T1000 (cell line): ENCODE measurements at regions not wholly inside any gene's neighbourhood (a gene's known extent, or its start where the extent isn't known, plus 50 kb on each side); places are given as distances from the start of the nearest gene placed in this dataset.

ENCODE experiments used
- DNase-seq: peaks from one replicate; lab custom pipeline; 2025; ENCODE audit warnings: mixed read lengths; lab: John Stamatoyannopoulos, UW

- no peak for DNase-seq
These were observed 313.8 kb downstream of the ZPLD1 start for GRCh38 chr3:102748646-102749045.

DNA sequence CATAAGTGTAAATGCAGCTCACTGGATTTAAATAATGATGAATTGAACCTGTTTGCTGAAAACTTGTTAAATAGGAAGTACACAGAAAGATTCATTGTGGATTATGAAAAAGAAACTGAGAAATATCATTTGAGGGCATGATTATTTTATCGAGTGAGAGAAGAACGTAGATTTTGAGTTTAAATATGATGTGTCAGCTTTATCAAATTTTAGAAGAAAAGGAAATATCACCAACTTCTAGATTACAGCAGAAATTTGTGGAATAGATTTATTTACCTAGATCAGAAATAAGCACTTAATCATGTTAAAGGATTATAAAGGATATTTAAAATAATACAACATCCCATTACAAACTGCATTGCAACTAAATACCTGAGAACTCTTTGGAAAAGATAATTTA lies 315.5 kb downstream of the ZPLD1 start:
- DNase-seq: no peak

DNA sequence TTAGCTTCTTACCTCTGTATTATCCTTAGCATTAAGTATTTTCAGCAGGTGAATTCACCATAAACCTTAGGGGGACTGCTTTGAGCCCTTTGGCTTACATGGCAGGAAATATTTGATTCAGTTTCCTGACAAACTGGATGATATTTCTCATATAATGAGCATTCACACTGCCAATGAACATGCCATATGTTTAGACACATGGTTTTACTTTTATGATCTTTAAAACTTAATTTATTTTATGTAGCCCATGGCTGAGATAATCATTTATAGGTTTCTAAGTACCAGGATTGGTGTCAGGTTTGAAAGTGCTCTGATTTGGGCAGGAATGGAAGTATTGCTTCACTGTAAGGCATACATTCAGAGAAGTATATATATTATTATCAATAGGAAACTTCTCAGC lies 319.1 kb downstream of the ZPLD1 start:
- no peak for DNase-seq

DNA sequence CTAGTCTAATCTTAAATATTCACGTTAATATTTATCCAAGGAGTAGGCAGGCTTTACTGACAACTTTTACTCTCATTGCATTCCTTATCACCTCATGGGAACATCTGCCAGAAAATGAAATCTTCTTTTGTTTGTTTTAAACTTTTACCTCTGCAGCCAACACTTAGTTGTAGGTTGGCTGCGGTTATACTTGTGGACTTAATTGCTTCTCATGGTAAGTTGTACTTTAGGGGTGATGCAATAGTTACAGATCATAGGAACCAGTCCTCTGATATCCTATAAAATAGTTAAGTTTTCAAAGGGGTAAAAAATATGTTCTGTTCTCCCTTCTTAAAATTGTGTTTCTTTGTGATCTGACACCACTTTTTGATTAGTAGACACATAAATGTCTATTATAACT lies 321.9 kb downstream of the ZPLD1 start:
- no peak for DNase-seq

DNA sequence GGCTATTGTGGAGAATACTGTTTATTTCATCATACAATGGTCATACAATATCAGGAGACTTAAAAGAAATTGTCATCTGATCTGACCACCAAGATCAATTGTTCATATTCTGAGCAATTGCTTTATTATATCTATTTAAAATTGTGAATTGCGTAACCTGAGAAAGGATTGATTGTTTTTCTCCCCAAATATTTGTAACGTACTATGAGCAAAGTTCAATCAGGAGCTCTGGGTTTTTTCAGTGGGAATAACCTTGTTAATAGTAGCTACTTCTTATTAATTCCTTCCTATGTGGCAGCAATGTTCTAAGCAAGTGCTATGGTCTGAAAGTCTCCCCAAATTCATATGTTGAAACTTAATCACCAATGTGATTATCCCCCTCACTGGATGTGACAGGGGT lies 323.1 kb downstream of the ZPLD1 start:
- DNase-seq: no peak

GRCh38 chr3:102761766-102762165 lies 327.0 kb downstream of the ZPLD1 start:
- no peak for DNase-seq

GRCh38 chr3:102790747-102791325 lies 356.0 kb downstream of the ZPLD1 start:
- no peak for DNase-seq

DNA sequence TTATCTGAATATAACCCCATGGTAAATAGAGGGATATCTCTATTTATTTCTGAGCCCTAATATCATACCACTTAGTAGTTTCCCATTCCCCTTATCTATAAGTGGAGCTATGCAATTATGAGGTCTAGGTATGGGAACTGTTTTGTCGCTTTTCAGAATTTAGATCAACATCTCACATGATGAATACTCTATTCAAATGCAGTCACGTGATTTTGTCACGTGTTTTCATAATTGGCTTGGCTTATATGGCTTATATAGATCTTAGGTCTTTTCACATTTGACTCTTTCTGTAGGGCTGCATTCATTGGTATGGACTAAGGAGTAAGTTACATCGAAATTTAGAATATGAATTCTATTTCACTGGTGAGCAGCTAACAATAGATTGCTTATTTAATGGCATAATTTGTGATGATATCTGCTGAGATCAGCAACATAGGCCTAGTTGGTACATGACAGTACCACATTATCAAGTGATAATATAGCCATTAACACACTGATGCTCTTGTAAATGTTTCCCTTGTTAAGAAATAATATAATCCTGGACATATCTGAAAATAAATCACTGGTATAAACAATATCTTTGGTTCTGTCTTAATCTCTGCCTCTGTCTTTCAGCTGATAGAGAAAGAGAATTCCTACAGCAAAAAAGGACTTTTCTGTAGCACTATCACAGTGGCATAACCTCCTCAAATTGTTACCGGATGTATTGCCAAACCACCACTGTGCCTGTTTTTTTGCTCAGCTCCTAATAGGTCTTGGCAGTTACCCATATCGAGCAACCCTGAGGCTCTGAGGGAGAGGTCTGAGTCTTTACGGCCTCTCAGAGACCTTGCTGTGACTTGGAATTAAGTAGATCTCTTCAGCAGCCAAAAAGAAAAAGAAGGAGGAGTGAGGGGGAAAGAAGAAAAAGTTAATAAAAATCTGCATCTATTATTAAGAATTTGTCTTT lies 357.1 kb downstream of the ZPLD1 start:
- peak; percentile 25 for DNase-seq

DNA sequence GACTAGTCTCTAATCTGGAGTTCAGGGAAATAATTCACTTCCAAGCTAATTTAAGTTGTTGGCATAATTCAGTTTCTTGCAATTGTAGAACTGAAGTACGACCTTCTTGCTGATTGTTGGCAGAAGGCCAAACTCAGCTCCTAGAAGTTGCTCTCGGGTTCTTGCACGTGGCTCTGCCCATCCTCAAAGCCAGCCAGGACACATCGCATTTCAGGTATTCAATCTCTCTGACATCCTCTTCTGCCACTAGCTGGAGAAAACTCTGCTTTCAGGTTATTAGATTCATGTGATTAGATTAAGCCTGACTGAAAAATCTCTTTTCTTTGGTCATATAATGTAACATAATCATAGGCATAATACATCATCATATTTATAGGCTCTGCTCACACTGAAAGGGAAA lies 362.0 kb downstream of the ZPLD1 start:
- DNase-seq: no peak

DNA sequence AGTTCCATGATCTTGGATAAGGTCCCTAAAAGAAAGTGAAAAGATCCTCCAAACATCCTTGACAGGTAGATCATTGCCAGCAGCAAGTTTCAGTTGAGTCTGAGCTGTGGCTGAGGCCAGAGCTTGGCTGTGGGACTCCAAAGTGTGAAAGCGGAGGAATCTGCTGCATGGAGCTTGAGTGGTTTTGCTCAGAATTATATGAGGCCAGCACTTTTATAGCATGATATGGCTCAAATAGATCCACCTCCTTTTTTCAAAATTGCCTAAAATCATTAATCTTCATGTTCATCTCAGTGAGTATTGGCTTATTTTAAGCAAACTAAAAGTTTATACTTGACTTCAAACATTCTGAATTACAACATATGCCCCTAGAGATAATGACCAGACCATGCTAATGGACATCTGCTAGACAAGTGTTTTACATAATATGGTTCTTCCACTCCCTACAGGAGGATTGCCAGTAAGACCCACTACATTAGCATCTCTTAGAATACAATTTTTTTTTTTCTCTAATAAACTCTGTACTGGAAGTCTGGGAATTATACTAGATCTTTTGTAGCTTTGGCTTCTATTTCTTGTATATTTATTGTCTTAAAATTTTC lies 368.1 kb downstream of the ZPLD1 start:
- no peak for DNase-seq

DNA sequence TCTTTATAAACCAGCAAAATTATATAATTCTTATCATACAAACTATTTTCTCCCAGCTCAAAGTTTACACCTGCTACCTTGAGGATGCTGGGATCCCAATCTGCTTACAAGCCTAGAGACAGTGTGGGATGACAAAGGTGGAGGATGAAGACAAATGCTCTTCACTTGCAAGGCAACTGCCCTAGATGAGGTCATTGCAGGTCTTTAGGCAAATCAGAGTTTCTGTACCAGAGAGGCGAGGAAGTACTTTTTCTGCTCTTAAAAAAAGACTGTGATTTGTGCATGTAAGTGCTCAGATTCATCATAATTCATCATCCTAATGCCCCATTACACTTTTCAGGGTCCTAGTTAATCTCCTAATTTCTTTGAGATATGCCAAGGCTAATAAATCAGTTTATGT lies 376.1 kb downstream of the ZPLD1 start:
- no peak for DNase-seq

DNA sequence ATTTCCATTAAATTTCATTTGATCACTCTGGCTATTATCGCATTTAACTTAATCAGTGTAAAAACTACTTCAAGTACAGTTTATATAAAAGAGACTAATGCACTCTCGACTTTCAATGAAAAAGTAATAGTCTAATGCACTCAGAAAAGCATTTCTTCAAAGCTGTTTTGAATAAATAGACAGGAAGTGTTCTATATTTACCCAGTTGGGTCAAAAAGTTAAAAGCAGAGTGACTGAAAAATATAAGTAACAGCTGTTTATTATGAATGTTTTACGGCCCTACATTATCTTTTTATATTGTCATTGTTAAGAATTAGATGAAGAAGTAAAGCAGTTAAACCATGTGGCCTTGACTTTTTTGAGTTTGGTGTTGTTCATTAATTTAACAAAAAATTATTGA lies 391.8 kb downstream of the ZPLD1 start:
- no peak for DNase-seq

DNA sequence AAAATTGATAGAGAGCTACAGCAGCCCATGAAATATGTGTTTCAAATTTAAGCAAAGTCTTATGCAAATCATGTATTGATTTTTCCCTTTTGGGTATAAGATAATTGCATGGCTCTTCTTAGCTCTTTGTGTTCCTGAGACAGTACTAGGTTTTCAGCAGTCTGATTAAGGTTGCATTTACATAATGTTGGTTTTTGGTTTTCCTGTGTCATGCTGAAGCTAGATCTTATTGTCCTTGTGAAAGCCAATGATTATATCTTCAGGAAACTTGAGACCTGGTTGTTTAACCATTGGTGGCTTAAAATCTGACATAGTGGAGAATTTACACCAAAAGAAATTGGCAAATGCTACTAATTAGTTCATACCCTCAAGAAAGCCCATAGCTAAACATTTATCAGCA lies 392.6 kb downstream of the ZPLD1 start:
- no peak for DNase-seq

DNA sequence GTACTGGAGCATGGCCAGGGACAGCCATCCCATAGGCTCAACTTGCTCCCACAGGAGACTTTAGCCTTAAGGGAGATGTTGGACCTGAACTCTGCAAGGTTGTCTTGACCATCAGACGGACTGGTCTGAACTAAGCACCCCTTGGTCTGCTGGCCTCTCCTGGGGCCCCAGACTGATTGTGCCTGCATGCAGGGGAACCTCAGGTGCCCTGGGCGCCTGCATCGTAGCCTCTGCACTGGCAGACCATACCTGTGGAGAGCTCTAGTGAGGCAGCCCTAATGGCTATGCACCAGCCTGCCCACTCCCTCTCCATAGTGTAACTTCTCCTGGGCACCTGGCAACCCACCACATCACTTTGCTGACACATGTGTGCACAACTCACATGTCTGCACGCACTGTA lies 395.6 kb downstream of the ZPLD1 start:
- DNase-seq: no peak

DNA sequence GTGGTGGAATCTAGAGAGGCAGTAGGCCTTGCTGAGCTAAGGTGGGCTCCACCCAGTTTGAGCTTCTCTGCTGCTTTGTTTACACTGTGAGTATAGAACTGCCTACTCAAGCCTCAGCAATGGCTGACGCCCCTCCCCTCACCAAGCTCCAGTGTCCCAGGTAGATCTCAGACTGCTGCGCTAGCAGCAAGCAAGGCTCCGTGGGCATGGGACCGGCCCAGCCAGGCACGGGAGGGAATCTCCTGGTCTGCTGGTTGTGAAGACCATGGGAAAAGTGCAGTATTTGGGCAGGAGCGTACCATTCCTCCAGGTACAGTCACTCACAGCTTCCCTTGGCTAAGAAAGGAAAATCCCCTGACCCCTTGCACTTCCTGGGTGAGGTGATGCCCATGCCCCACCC lies 407.1 kb downstream of the ZPLD1 start:
- DNase-seq: no peak

- no peak for DNase-seq
These were observed 432.0 kb downstream of the ZPLD1 start for GRCh38 chr3:102866845-102867244.

GRCh38 chr3:102883515-102883914 lies 448.7 kb downstream of the ZPLD1 start:
- no peak for DNase-seq

GRCh38 chr3:102885289-102885688 lies 450.5 kb downstream of the ZPLD1 start:
- DNase-seq: no peak

DNA sequence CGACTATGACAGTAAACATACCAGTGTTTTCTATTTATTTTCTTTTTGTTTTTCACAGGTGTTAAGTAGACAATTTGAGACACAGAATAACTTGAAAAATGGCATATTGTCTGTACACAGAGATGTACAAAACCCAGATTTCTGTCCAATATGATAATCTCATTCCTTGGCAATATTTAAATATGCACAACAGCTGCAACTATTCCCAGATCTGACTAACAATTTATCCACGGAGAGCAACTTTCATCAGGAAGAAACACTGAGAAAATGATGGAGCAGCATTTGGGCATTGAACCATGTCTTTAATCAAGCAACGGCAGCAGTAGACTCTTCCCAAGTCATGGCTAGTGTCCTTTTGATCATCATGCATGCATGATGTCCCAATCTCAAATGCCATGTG lies 452.6 kb downstream of the ZPLD1 start:
- no peak for DNase-seq

DNA sequence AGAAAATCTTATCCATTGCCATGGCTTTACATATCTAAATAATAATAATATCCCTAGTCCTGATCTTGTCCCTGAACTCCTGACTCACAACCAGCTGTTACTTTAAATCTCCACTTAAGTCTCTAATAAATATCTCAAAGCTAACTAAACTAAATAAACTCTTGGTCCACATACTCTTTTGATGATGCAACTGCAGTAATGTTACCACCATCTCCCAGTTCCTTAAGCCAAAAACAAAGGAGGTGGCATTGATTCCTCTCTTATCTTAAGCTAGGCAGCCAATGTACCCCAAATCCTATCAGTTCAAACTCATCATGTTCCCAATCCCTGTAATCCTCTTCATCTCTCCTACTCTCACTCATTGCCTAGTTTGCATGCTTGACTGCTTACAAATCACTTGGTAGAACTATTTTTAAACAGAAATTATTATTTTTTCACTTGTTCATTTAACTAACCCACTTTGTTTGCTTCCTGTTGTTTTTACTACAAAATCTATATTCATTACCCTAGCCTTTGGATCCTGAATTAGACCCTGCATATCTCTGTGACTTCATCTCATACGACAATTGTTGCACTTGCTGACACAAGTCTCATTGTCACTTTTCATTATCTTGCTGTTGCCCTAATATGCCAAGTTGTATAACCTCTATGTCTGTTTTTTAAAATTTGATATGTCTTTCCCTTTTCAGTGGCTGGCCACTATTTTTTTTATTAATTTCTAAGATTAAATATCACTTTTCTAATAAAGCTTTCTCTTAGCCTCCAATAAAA lies 462.2 kb downstream of the ZPLD1 start:
- DNase-seq: no peak

DNA sequence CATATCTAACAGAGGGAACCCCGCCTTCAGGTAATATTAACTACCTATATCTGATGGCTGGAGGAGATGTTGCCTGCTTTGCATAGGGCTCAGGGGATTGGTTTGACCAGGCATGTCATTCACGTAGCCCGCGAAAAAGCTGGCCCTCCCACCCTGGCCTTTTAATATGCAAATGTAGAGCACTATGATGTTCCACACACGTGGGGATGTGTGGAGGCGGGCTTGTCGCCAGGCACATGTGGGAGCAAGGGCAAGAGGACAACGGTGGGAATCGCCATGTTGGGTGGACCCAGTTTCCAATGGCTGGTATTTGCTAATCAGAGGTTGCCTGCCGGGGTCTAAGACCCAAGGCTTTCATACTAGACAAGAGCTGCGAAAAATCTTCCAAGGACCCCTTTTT lies 469.8 kb downstream of the ZPLD1 start:
- no peak for DNase-seq

GRCh38 chr3:102905811-102906210 lies 471.0 kb downstream of the ZPLD1 start:
- no peak for DNase-seq
